Activated B cell treated with CpG ODN at 0.5 μM for 24 hours (primary cell): ENCODE measurements at regions not wholly inside any gene's neighbourhood (a gene's known extent, or its start where the extent isn't known, plus 50 kb on each side); places are given as distances from the start of the nearest gene placed in this dataset.

Experiments
- ATAC-seq: fragments of 200-7000 bp; cut with Tn5 transposase; one replicate; pipeline ENCODE4 v1.10.0; 2021; ENCODE audit warnings: low read depth, mild to moderate bottlenecking, moderate library complexity
- CTCF ChIA-PET: fragments of 350-600 bp; sonication (Branson Sonifier 250); formaldehyde crosslinking; loops from one replicate; lab custom pipeline; 2021; ENCODE audit warnings: antibody characterized with exemption; lab: Charles Lee
- POLR2A ChIA-PET: fragments of 350-600 bp; sonication (Branson Sonifier 250); formaldehyde crosslinking; loops from one replicate; lab custom pipeline; 2021; ENCODE audit warnings: antibody characterized with exemption; lab: Charles Lee
- DNase-seq: peaks from one replicate; pipeline ENCODE4 v3.0.0; 2022
- H3K27ac Mint-ChIP-seq: one replicate; pipeline ENCODE4 v1.8.0; 2020; ENCODE audit warnings: mixed read lengths
- H3K27me3 Mint-ChIP-seq: one replicate; pipeline ENCODE4 v1.8.0; 2021; ENCODE audit warnings: mixed read lengths
- H3K36me3 Mint-ChIP-seq: one replicate; pipeline ENCODE4 v1.8.0; 2021; ENCODE audit warnings: low read depth, mixed read lengths
- H3K4me1 Mint-ChIP-seq: one replicate; pipeline ENCODE4 v1.8.0; 2021; ENCODE audit warnings: mixed read lengths
- H3K4me3 Mint-ChIP-seq: one replicate; pipeline ENCODE4 v1.8.0; 2020; ENCODE audit warnings: mild to moderate bottlenecking, mixed read lengths
- H3K9me3 Mint-ChIP-seq: one replicate; pipeline ENCODE4 v1.8.0; 2020; ENCODE audit warnings: mixed read lengths
- CTCF ChIP-seq: fragments of 200-600 bp; IDR thresholded peaks from one replicate; pipeline ENCODE4 v1.8.0; 2022; ENCODE audit warnings: antibody characterized with exemption, mild to moderate bottlenecking
- intact Hi-C: fragments of 100-400 bp; cut with micrococcal nuclease; formaldehyde crosslinking; loops from one replicate; pipeline ENCODE4 v1.15.1; 2024

- Mint-ChIP-seq H3K4me3 (no peak overlapping the region), H3K27me3 (peaks cover 9% of the 10 kb centered on the region), H3K36me3 (no peaks in the 10 kb centered on the region), H3K27ac (no peak overlapping the region), H3K9me3 (no peaks in the 10 kb centered on the region), H3K4me1 (no peaks in the 10 kb centered on the region)
- TF ChIP-seq CTCF: no peak
- ChIA-PET CTCF (no interaction called here), POLR2A (no interaction called here)
- no peak for DNase-seq
- intact Hi-C loops: no loop called here
- no peak for ATAC-seq
Measured at GRCh38 chr14:34222122-34222521, 239.9 kb downstream of the SPTSSA start.

GRCh38 chr14:34220921-34221320 is 241.1 kb downstream of the SPTSSA start:
- POLR2A ChIA-PET: no interaction called here

GRCh38 chr14:34220378-34220706 is 241.7 kb downstream of the SPTSSA start:
- CTCF ChIA-PET: no interaction called here
- intact Hi-C loops: no loop called here
- peaks cover 3% of the 10 kb centered on the region for H3K9me3 Mint-ChIP-seq

More at GRCh38 chr14:34220921-34221320, 241.1 kb downstream of the SPTSSA start:
- Mint-ChIP-seq H3K9me3 (peaks cover 3% of the 10 kb centered on the region), H3K27ac (no peak overlapping the region), H3K27me3 (peaks cover 9% of the 10 kb centered on the region), H3K4me1 (no peaks in the 10 kb centered on the region), H3K4me3 (no peak overlapping the region), H3K36me3 (no peaks in the 10 kb centered on the region)
- ATAC-seq (no peak), DNase-seq (no peak)
- CTCF ChIA-PET: no interaction called here
- no peak for TF ChIP-seq CTCF
- intact Hi-C loops: no loop called here

GRCh38 chr14:34219661-34220377 is 242.2 kb downstream of the SPTSSA start:
- TF ChIP-seq CTCF: no peak
- Mint-ChIP-seq H3K27me3 (peaks cover 9% of the 10 kb centered on the region), H3K9me3 (peaks cover 3% of the 10 kb centered on the region), H3K27ac (no peak overlapping the region), H3K4me3 (no peak overlapping the region), H3K4me1 (no peaks in the 10 kb centered on the region), H3K36me3 (no peaks in the 10 kb centered on the region)
- CTCF ChIA-PET: no interaction called here
- POLR2A ChIA-PET: no interaction called here
- intact Hi-C loops: no loop called here
- ATAC-seq: no peak
- no peak for DNase-seq

More at GRCh38 chr14:34220378-34220706, 241.7 kb downstream of the SPTSSA start:
- Mint-ChIP-seq H3K4me3 (no peak overlapping the region), H3K27ac (no peak overlapping the region), H3K4me1 (no peaks in the 10 kb centered on the region), H3K27me3 (peaks cover 9% of the 10 kb centered on the region), H3K36me3 (no peaks in the 10 kb centered on the region)
- no peak for TF ChIP-seq CTCF
- no peak for DNase-seq
- POLR2A ChIA-PET: no interaction called here
- ATAC-seq: no peak

GRCh38 chr14:34218881-34219280 is 243.2 kb downstream of the SPTSSA start:
- ChIA-PET CTCF (no interaction called here), POLR2A (no interaction called here)
- Mint-ChIP-seq H3K27me3 (peaks cover 9% of the 10 kb centered on the region), H3K4me1 (no peaks in the 10 kb centered on the region), H3K27ac (no peak overlapping the region), H3K9me3 (peaks cover 3% of the 10 kb centered on the region), H3K4me3 (no peak overlapping the region), H3K36me3 (no peaks in the 10 kb centered on the region)
- intact Hi-C loops: no loop called here
- DNase-seq (no peak), ATAC-seq (no peak)
- no peak for TF ChIP-seq CTCF
